Adipocyte (in vitro differentiated cells): ENCODE measurements at regions not wholly inside any gene's neighbourhood (a gene's known extent, or its start where the extent isn't known, plus 50 kb on each side); places are given as distances from the start of the nearest gene placed in this dataset.
"Not testable (repeated sequence)": the region's sequence is repeated elsewhere in the genome, so short reads cannot be mapped to it uniquely, and the experiment has no call there.

Experiments
- DNase-seq: peaks from one replicate; pipeline ENCODE4 v3.0.0-alpha.2; 2015; ENCODE audit warnings: low read depth
- H3K27me3 ChIP-seq: replicated peaks from 2 replicates; pipeline ENCODE4 v1.7.0; 2013; ENCODE audit warnings: mild to moderate bottlenecking, low read length, moderate library complexity; ENCODE audit not compliant: control insufficient read depth, insufficient read depth
- H3K36me3 ChIP-seq: 2 replicates; pipeline ENCODE4 v1.7.0; 2013; ENCODE audit warnings: low read length, mild to moderate bottlenecking, moderate library complexity; ENCODE audit not compliant: control insufficient read depth, insufficient read depth, severe bottlenecking
- H3K4me1 ChIP-seq: 2 replicates; pipeline ENCODE4 v1.7.0; 2013; ENCODE audit warnings: mild to moderate bottlenecking, low read length, moderate library complexity; ENCODE audit not compliant: control insufficient read depth, insufficient read depth
- H3K4me3 ChIP-seq: 2 replicates; pipeline ENCODE4 v1.7.0; 2013; ENCODE audit warnings: mild to moderate bottlenecking, low read length, moderate library complexity
- H3K9ac ChIP-seq: 2 replicates; pipeline ENCODE4 v1.7.0; 2013; ENCODE audit warnings: mild to moderate bottlenecking, low read length, moderate library complexity
- H3K9me3 ChIP-seq: 2 replicates; pipeline ENCODE4 v1.7.0; 2013; ENCODE audit warnings: mild to moderate bottlenecking, low read length, moderate library complexity; ENCODE audit not compliant: control insufficient read depth

DNA sequence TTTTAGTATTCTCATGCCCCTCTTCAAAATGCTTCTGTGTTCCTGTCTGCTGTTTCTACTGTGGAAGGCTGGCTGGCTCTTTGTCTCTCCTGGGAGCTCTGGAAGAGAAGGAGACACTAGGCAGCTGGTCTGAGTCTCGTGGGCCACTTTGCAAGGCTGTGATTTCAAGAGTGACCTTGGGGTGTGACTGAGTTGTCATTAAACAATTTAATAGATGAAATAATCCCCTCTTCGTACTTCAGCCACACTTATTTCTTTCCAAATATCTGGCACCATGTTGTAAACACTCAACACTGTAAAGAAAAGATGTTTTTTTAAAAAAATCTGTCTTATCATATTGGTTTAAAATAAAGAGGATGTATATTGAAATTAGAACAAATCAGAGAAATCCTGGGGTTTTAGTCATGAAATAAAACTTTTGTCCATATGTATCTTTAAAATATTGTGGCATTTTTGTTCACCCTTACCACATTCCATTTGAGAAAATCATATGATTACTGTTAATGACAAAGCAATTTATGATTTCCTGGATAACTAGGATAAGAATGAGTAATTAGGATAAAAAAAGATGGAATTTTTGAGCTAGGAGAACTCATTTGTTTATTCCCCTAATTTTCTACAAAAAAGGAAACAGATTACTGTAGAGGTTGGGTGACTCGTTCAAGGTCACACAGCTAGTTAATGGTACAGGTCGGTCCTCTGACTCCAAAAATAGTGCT, 200.8 kb downstream of the MAT2B start:
- Histone ChIP-seq H3K4me3 (peak overlapping the region; percentile 55), H3K4me1 (peaks cover 43% of the 10 kb centered on the region), H3K9me3 (no peaks in the 10 kb centered on the region), H3K36me3 (no peaks in the 10 kb centered on the region), H3K9ac (peak overlapping the region; percentile 64), H3K27me3 (no peaks in the 10 kb centered on the region)
- peak; percentile 7 for DNase-seq

DNA sequence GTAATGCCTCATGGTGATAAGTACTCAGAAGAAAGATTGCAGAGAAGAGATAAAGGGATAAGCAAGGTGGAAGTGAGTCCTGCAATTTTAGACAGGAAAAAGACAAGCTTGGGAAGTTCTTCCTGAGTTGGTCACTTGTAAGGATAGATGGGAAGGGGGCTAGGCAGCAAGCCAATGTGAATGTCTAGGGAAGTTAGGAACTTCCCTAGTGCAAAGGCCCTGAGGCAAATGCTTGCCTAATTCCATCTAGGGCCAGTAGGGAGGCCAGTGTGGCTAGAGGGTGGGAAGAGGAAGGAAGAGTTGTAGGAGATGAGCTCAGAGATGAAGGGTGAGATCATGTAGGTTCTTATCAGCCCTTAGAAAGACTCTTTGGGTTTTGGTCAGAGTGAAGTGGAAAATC, 206.6 kb downstream of the MAT2B start:
- Histone ChIP-seq H3K4me3 (no peak overlapping the region), H3K36me3 (no peaks in the 10 kb centered on the region), H3K9me3 (no peaks in the 10 kb centered on the region), H3K27me3 (no peaks in the 10 kb centered on the region), H3K9ac (no peak overlapping the region), H3K4me1 (peaks cover 2% of the 10 kb centered on the region)
- no peak for DNase-seq

DNA sequence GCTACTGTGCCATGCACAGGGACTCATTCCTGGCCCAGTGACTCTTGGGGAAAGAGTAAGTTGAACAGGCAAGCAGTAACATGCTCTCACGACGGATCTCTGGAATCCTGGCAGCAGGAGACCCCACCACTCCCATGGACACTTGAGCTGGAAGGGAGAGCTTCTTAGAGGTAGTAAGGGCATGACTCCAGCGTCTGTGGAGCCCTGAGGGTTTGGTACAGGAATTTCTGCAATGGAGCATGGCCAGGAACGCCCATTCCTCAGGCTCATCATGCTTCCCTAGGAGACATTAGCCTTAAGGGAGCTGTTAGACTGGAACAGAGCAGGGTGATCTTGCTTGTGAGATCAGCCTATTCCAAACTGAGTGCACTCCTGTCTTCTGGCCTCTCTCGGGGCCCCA, 212.9 kb downstream of the MAT2B start:
- no peaks in the 10 kb centered on the region for H3K36me3 ChIP-seq
- DNase-seq = no peak
- H3K9ac ChIP-seq = no peak overlapping the region
- H3K4me1 ChIP-seq = peaks cover 5% of the 10 kb centered on the region
- H3K27me3 ChIP-seq = no peaks in the 10 kb centered on the region
- H3K9me3 ChIP-seq = no peaks in the 10 kb centered on the region
- no peak overlapping the region for H3K4me3 ChIP-seq

DNA sequence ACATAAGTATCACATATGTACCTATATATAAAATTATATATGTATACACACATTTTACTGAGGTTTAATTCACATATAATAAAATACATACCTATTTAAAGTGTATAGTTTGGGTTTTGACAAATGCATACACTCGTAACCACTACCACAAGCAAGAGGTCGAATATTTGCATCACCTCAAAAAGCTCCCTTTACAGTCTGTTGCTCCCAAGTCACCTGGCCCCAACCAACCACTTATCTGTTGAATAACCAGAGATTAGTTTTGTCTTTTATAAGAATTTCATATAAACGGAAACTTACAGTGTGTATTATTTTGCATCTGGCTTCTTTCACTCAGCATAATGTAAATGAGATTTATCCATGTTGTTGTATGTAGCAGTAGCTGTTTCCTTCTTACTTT, 218.9 kb downstream of the MAT2B start:
- Histone ChIP-seq H3K27me3 (no peaks in the 10 kb centered on the region), H3K36me3 (no peaks in the 10 kb centered on the region), H3K9ac (no peak overlapping the region), H3K9me3 (no peaks in the 10 kb centered on the region), H3K4me1 (no peaks in the 10 kb centered on the region), H3K4me3 (no peak overlapping the region)
- no peak for DNase-seq

DNA sequence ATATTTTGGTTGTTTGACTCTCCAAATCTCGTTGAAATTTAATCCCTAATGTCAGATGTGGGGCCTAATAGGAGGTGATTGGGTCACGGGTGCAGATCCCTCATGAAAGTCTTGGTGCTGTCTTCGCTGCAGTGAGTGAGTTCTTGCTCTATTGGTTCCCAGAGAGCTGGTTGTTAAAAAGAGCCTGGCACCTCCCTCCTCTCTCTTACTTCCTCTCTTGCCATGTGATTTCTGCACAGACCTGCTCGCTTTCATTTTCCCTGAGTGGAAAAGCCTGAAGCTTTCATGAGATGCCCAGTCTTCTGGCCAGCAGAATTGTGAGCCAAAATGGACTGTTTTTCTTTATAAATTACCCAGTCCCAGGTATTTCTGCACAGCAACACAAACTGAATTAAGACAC, 221.6 kb downstream of the MAT2B start:
- no peak for DNase-seq
- Histone ChIP-seq H3K9me3 (no peaks in the 10 kb centered on the region), H3K9ac (no peak overlapping the region), H3K4me1 (no peaks in the 10 kb centered on the region), H3K4me3 (no peak overlapping the region), H3K36me3 (no peaks in the 10 kb centered on the region), H3K27me3 (no peaks in the 10 kb centered on the region)

DNA sequence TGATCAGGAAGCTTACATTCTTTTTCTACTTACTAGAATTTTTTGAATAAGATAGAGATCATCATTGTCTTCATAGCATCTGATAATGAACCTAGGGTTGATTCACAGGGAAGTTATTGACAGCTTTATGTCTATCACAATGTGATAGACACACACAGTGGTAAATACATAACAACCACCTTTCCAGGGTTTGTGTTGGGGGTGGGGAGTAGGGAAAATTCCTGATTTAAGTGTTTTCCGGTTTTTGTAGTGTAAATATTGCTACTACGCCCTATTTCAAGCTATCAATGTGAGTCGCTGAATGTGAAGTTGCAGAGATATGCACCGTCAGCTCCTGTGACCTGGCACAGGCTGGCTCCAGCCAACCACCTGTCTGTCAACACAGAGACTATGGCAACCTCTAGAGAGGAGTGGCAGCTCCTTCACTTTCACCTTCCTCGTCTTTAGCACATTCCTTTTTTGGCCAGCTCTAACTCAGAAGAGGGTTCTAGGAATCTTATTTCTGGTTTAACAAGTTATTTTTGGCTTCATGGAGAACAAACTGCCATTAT, 224.9 kb downstream of the MAT2B start:
- Histone ChIP-seq H3K4me1 (no peaks in the 10 kb centered on the region), H3K4me3 (no peak overlapping the region), H3K36me3 (no peaks in the 10 kb centered on the region), H3K9me3 (no peaks in the 10 kb centered on the region), H3K27me3 (no peaks in the 10 kb centered on the region), H3K9ac (no peak overlapping the region)
- DNase-seq = no peak

DNA sequence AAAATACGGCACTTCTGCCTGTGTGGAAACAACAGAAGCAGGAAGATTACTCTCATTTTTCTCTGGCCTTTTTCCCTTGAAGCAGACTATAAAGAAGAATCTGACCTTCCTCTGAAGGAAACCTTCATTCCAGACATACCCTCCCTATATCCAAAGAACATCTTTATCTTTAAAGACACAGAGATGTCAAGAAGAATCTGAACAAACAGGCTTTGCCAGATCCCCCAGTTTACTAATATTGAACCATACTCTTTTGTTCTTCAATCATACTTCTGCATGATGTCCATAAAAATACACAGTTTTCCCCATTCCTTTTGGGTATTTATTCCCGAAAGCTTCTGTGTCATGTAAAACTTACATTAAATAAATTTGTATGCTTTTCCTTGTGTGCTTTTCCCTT, 225.8 kb downstream of the MAT2B start:
- Histone ChIP-seq H3K4me1 (no peaks in the 10 kb centered on the region), H3K9ac (no peak overlapping the region), H3K4me3 (no peak overlapping the region), H3K36me3 (no peaks in the 10 kb centered on the region), H3K9me3 (no peaks in the 10 kb centered on the region), H3K27me3 (no peaks in the 10 kb centered on the region)
- no peak for DNase-seq

DNA sequence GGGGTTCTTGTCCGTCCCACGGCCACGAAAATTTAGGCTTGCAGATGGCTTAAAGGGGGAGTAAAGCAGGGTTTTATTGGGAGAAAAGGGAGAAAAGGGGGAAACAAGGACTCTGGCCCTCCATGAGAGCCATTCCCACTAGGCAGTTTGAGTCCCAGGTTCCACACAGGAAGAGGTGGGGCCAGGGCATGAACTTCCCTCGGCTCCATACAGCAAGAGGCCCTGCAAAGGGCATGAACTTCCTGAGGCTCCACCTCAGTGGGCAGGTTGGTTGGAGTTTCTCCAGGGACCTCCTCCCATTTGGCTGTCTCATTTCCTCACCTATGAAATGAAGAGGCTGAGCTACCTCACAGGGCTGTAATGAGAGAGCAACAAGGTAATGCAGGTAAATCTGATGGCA, 229.7 kb downstream of the MAT2B start:
- no peaks in the 10 kb centered on the region for H3K9me3 ChIP-seq
- no peaks in the 10 kb centered on the region for H3K4me1 ChIP-seq
- no peak overlapping the region for H3K9ac ChIP-seq
- H3K36me3 ChIP-seq = no peaks in the 10 kb centered on the region
- no peak for DNase-seq
- no peak overlapping the region for H3K4me3 ChIP-seq
- no peaks in the 10 kb centered on the region for H3K27me3 ChIP-seq

DNA sequence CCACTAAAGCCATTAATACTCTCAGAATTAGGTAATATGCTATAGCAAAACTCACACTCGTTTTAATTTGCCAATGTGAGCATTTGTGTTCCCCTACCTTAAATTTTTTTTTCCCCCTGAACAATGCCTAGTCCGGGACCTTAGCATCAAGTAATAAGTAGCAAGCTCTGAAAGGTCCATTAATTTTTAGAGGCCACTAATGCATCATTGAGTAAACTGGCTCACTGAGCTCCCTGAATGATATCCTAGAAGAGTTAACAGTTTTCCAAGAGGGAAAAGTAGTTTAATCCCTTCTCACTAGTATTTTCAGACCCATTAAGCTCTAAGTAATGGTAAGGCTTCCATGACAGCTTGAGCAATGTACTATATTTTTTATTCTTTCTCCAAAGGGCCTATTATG, 242.2 kb downstream of the MAT2B start:
- no peaks in the 10 kb centered on the region for H3K36me3 ChIP-seq
- H3K27me3 ChIP-seq = no peaks in the 10 kb centered on the region
- no peak for DNase-seq
- H3K4me1 ChIP-seq = no peaks in the 10 kb centered on the region
- H3K9ac ChIP-seq = no peak overlapping the region
- no peak overlapping the region for H3K4me3 ChIP-seq
- H3K9me3 ChIP-seq = no peaks in the 10 kb centered on the region

DNA sequence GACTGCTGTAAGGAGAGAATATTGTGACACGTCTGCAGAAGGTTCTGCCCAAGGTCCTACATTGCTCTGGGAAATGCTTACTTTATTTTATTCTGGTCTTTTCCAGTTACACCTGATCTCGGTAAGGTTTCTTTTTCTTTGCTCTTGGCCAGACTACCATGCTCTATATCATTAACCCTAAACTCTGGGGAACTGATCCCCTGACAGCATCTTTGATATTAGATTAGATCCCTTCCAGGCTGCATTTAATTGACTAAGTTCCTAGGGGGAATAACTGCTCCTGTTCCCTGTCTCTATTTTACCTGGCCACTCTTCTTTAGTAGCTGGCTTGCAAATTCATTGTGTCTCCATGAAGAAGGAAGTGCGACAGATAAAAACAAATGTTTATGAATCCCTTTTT, 243.5 kb downstream of the MAT2B start:
- no peak overlapping the region for H3K9ac ChIP-seq
- no peaks in the 10 kb centered on the region for H3K9me3 ChIP-seq
- no peak for DNase-seq
- H3K36me3 ChIP-seq = no peaks in the 10 kb centered on the region
- no peaks in the 10 kb centered on the region for H3K27me3 ChIP-seq
- H3K4me1 ChIP-seq = no peaks in the 10 kb centered on the region
- no peak overlapping the region for H3K4me3 ChIP-seq

DNA sequence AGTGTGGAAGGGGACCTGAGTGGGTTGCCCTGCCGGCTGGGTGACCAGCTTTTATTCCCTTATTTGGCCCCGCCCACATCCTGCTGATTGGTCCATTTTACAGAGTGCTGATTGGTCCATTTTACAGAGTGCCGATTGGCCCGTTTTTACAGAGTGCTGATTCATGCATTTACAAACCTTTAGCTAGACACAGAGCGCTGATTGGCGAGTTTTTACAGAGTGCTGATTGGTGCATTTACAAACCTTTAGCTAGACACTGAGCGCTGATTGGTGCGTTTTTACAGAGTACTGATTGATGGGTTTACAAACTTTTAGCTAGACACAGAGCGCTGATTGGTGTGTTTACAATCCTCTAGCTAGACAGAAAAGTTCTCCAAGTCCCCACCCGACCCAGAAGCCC, 245.0 kb downstream of the MAT2B start:
- H3K27me3 ChIP-seq, DNase-seq, H3K9ac ChIP-seq, H3K36me3 ChIP-seq, H3K4me1 ChIP-seq, H3K9me3 ChIP-seq, H3K4me3 ChIP-seq: not testable (repeated sequence)

DNA sequence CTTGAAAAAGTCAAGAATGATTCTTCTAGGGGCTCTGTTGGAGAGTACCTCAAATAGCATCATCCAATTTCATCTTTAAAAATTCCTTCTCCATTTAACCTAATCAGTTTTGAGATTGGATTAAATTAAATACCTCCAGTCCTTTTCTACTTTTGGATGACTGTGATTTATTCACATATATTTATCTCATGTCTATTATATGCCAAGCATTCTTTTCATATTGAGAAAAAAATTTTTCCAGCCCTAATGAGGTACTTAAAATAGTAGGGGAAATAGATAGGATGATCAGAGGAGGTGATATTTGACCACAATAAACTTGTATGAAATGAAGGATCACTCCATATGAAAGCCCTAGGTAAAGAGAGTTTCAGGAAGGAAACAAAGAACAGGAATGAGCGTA, 250.1 kb downstream of the MAT2B start:
- Histone ChIP-seq H3K4me3 (no peak overlapping the region), H3K9ac (no peak overlapping the region), H3K36me3 (no peaks in the 10 kb centered on the region), H3K4me1 (peaks cover 9% of the 10 kb centered on the region), H3K27me3 (no peaks in the 10 kb centered on the region), H3K9me3 (no peaks in the 10 kb centered on the region)
- DNase-seq = no peak
